Stimulated activated CD8-positive, alpha-beta memory T cell treated with anti-CD3 and anti-CD28 coated beads, Interleukin-4, amount 100 ng/mL, for 48 hours (primary cell): ENCODE measurements at regions not wholly inside any gene's neighbourhood (a gene's known extent, or its start where the extent isn't known, plus 50 kb on each side); places are given as distances from the start of the nearest gene placed in this dataset.
"Not testable (repeated sequence)": the region's sequence is repeated elsewhere in the genome, so short reads cannot be mapped to it uniquely, and the experiment has no call there.

Source experiments
- DNase-seq: peaks from one replicate; pipeline ENCODE4 v3.0.0-alpha.2; 2020

DNA sequence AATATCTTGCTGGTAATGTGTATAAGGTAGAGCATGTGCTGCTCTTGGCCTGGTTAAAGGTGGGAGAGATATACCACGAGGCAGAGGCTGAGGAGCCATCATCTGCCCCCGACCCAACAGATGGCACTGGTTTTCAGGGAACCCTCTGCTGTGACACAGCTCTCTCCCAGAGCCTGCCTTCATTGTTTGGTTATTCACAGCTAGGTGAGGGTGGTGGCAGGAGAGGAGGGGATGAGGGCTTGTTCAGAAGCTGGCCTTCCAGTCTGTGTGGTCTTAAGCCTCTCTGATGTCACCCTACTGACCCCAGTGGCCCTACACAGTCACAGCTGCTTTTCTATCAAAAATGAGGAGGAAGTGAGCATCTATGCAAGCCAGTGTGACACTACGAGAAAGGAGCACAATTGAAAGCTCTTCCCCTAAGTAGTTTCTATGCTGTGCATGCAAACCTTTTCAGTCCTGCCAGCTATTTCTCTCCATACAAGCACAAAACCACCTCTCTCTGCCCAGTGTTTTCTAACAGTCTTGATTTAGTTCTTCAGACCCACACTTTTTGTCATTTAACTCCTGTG is 258.4 kb upstream of the AGTR1 start:
- DNase-seq, result no peak

DNA sequence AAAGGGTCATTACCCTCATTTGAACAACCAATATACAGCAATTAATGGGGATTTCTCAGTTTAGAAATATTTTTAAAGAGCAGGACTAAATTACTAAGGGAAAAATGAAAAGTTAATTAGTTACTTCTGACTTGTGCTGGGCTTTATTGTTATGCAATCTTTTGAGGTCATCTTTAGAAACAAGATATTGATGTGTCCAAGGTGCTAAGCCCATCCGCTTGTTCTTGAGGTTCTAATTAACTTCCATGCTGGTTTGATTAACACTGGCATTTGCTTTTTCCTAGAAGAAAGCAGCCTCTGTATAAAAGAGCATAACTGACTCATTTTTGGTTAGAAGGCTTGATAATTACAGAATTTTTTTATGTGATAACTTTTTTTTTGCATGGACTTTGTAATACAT is 256.5 kb upstream of the AGTR1 start:
- no peak for DNase-seq

DNA sequence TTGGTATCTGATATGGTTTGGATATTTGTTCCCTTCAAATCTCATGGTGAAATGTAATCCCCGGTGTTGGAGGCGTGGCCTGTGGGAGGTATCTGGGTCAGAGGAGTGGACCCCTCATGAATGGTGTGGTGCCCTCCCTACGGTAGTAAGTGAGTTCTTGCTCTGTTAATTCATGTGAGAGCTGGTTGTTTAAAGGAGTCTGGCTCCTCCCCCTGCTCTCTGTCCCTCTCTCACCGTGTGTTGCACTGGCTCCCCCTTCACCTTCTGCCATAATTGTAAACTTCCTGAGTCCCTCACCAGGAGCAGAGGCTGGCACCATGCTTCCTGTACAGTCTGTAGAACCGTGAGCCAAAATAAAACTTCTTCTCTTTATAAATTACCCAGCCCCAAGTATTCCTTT is 246.9 kb upstream of the AGTR1 start:
- no peak for DNase-seq

DNA sequence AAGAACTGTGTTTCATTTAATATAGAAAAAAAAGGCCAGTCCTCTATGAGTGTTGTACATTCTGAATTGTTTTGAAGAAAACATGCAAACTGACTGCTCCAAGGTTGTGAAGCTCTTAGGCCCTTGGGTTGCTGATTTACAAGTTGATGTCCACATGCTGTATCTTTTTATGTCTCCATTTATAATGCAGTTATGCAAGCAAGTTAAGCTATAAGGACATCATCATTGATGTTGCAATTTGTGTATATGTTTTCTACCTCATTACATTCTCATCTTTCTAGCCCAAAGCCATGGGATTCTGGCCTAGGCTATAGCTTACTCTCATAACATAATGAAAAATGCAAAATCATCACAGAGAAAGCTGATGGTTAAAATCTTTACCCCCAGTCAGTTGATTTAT is 245.7 kb upstream of the AGTR1 start:
- DNase-seq, result no peak

DNA sequence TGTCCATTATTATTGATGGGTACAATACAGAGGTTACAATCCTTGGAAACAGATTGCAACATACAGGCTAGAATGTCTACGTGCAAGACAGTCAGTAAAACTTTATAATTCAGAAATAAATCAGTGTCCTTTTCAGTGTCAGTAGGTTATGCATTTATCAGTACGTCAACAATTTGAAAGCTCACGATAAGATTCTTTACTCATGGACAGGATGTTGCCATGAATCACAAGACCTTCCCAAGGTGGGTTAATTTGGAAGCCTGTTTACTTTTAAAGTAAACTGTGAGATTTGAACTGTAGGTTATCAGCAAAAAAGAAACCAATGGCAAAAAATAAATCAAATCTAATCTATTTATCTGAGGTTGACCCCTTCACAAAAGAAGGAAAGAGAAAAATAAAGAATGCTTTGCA is 243.9 kb upstream of the AGTR1 start:
- no peak for DNase-seq

DNA sequence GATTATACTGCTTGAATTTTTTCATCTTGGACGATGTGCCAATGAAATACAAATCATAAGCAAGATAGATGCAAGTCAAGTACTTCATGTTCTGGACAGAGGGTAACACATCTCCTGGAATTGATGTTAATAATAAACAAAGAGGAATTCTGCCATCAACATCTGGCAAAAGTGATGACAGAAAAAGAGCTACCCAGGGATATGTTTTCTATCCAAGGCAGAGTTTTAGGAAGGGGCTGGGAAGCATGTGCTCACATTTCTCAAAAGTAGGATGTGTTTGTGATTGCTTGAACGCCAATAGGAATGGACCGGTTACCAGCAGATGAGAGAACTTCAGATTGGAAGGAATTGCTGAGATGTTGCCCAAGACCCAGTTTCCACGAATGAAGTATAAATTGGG is 242.6 kb upstream of the AGTR1 start:
- no peak for DNase-seq

DNA sequence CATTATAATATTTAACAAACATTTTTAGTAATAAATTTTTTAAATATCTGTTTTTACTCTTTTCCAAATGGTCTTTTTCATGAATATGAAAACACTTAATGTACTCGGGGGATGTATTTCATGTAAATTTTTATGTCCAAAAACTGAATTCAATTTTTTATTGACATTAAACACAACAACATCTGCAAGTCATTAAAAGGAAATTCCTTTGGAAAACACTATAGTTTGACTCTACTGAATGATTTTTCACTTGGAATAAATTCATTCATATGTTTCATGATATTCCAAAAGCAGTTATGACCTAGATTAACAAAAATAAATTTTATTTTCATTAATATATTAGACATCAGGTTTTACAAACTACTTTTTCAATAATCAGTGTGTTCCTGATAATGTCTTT is 239.8 kb upstream of the AGTR1 start:
- DNase-seq, result no peak

DNA sequence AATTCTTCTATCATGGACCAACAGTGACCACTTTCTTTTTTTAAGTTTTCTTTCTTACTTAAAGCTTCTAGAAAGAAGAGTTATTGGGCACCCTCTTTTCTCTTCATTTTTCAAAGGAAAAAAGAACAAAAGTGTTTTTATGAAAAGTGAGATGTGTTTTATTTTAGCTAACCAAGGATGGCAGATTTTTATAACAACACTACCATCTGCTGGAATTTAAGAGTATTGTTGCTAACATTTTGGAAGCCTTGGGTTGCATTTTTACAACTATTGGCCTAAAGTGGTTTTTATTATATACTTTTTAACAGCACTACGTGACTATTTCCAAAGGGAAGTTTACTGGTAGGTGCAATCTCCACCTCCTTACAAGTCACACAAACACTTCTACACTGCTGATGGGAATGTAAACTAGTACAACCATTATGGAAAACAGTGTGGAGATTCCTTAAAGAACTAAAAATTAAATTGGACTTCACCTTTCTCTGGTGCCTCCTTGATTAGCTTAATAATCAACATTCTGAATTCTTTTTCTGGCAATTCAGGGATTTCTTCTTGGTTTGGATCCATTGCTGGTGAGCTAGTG is 237.7 kb upstream of the AGTR1 start:
- DNase-seq, result no peak

DNA sequence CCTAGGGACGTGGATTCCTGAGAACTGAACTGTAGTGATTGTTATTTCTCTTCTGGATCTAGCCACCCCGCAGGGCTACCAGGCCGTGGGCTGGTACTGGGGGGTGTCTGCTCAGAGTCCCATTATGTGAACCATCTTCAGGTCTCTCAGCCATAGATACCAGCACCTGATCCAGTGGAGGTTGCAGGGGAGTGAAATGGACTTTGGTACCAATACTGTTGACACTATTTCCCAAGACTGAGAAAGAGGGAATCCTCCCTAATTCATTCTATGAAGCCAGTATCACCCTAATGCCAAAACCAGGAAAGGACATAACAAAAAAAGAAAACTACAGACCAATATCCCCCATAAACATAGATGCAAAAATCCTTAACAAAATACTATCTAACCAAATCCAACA is 237.0 kb upstream of the AGTR1 start:
- no peak for DNase-seq

DNA sequence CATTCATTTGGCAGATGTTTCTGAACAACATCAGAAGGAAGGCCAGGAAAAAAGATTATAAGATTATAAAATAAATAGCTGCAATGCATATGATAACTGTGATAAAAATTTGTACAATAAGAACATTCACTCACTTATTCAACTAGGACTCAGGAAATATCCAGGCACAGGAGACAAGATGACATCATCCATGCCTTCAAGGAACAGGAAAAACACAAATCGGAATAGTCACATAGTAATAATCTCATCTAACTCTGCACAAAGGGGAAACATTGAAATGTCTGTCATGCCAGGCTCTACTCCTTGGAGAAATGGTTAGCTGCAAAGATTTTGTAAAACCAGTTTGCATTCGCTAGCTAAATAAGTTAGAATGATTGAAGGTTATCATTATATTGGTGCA is 233.5 kb upstream of the AGTR1 start:
- DNase-seq, result no peak

DNA sequence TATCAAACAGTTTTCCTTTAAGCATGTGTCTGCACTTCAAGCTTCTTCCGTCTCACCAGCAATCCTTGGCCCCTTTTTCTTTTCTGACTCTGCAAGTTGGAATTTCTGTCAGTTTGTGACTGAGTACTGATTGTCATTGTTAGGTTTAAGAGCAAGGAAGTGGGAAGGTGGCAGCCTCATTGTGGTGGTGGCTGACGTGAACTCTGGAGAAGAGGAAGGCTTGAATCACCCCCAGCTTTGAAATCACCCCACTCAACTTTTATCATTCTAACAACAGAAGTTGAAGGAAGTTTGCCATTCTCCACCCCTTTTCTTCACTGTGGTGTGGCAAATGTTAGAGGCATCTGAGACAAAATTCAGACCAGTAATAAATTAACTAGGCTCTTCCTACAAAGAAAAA is 231.6 kb upstream of the AGTR1 start:
- no peak for DNase-seq

DNA sequence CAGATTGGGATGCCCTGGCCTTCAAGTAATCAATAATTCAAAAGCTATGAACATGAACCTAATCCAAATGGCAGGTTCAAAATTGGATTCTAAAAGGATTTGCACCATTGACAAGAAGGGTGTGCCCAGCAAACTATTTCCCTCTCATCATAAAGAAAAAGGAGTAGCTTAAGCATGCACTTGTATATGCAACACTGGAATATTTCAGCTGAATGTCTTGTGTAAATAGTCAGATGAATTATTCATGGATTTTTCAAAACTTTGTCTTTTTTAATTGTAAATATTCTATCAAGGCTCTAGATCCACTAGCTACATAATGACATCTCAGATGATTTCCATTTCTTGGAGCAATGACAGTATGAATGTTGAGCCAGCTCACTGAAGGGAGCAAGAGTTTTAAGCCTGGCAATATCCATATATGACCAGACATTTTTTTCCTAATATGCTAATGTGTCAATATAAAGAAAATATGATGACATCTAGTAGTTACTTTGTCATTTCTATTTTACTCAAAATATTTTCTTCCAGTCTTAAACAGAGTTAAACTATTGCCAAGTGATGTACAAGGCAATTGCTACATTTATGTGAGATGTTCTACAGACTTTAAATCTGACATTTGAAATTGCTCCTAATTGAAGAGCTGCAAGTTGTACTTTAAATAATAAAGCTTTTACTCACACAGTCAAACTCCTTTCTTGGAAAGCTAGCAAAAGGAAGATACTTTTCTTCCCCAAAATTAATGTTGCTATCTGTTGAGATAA is 230.5 kb upstream of the AGTR1 start:
- DNase-seq, result no peak

DNA sequence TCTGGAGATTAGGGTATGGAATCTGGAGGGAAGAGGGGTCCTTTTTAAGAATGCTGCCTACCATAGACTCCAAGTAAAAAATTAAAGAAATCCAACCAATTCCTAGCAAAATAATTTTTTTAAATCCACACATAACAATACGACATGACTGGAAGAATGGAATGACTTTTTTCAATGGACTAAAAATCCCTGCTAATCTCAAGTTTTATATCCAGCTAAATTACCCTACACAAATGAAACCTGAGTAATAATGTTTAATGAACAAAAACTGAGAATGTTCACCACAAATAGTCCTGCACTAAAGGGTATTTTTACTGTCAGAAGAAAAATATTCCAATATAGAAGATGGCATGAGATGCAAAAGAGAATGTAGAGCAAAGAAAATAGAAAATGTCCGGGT is 220.3 kb upstream of the AGTR1 start:
- no peak for DNase-seq

DNA sequence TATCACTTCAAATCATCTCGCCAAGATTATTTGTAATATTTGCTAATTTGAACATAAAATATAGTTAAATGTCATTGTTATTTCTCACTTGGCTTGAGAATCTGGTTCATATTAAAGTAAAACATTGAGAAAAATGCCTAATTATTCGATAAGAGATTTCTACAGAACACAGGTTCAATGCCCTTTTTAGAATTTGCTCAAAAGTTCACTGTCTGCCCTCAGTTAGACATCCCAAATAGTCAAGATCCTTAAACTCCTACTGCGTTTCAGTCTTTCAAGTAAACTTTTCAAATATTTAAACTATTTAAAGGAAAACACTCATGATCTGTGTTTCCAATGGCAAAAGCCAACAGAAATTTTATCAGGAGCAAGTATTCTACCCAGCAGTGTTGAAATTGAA is 204.1 kb upstream of the AGTR1 start:
- DNase-seq, result no peak

DNA sequence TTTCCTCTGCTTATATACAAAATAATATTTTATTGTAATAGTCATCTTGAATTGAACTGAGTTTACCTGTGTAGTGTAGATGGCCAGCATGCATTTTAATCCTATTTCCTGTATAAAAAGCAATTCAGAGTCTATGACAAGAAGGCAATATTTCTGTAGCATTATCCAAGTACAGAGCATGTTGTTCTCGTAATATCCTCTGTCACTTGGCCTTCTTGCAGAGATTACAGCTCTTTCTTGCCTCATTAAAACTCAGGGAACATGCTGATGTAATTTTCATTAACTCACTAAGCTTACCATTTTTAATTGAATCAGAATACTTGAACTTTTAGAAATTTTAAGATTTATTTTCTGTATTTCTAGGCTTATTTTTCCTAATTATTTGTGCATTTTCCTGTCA is 203.3 kb upstream of the AGTR1 start:
- no peak for DNase-seq

DNA sequence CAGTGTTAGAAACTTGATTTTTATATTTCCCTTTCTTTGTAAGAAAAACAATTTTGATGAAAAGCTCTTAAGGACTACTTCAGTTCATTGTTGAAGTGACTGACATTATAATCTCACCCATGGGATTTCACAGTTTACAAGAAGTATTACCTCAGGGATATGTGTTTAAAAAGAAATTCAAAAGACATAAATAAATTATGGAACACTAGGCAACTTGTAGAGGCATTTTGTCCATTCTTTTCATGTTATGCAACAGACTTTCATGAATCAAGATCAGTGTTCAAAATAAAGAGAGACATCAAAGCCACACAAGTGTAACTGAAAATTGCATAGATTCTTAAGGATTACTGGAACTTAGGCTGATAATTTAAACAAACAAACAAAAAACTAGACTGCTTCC is 196.8 kb upstream of the AGTR1 start:
- no peak for DNase-seq

DNA sequence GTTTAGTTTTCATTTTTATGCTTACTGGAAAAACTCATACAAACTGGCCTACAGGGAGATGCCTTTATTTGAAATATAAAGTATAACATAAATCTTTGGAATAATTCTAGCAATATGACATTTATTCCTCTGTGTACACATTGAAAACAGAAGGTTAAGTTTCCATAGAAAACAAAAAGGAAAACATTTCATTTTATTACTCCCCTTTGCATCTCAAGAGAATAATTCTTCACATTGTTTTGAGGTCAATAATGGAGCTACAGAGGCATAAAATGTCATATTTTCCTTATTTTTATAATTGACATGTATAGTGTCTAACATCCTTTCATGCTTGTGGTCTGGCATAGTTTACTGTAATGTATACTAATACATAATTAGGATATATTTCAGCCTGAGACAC is 187.6 kb upstream of the AGTR1 start:
- no peak for DNase-seq

DNA sequence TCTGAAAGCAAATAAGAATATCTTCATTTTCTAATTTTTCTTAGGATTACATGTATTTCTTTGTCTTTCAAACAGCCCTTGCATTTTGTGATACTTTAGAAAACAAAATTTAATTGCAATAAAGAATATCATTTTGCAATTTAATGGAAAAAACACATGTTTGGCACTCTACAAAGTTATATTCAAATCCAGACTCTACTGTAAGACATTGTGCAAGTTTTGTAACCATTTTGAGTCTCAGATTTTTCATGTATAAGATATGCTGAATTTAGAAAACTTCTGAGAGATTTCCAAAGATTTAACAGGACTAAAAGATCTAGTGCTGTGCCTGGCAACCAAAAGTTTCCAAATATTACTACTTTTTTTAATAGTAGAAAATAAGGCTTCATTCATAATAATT is 187.1 kb upstream of the AGTR1 start:
- no peak for DNase-seq

DNA sequence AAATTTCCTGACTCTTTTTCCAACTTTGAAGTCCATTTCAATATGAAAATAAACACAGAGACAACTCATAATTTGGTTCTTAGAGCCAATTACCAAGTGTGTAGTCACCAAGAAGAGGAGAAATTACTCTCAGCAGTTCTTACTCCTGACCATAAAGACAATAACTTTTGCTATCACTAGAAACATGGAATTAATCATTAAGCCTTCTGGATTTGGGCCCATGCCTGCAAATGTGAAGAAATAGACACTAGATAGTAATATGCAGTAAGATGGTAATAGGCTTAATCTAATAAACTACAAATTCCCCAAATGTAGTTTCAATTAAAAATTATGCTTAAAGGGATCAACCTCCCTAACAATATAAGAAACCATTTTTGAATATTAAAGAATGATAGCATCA is 185.1 kb upstream of the AGTR1 start:
- DNase-seq, result no peak

DNA sequence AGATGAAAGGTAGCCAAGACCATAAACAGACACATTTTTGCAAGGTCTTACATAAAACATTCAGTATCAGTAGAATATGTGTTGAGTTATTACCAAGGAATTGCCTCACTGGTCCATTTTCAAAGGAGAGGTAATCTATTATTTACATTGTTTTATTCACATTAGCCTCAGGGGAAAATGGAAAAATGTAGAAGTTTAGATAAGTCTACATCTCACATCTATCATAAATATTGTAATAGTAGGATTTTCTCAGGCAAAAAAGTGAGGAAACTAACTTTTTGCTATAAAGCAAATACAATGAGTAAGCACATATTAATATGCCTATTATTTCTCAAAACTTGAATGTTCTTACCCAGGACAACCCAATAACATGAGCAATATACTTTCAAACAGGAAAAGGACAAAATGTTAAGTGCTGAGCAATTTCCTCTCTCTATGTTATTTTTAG is 184.6 kb upstream of the AGTR1 start:
- no peak for DNase-seq

DNA sequence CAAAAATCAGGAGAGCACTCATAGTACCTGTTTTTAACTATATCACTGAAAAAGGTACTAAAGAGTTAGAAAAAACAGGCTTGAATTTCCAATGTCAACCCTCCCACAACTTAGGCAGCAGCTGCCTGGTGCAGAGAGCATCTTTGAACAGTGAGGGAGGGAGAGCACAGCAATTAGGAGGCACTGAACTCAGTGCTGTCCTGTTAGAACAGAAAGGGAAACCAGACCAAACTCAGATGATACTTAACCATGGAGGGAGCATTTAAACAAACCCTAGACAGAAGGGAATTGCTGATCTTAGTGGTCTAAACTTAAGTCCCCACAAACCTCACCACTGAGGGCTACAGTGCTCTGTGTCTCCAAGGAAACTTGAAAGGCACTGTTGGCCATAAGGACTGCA is 179.2 kb upstream of the AGTR1 start:
- no peak for DNase-seq

DNA sequence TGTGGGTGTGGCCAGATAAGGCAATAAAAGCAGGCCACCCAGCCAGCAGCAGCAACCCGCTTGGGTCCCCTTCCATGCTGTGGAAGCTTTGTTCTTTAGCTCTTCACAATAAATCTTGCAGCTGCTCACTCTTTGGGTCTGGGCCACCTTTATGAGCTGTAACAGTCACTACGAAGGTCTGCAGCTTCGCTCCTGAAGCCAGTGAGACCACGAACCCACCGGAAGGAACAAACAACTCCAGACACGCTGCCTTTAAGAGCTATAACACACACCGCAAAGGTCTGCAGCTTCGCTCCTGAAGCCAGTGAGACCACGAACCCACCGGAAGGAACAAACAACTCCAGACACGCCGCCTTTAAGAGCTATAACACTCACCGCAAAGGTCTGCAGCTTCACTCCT is 172.1 kb upstream of the AGTR1 start:
- DNase-seq, result not testable (repeated sequence)

DNA sequence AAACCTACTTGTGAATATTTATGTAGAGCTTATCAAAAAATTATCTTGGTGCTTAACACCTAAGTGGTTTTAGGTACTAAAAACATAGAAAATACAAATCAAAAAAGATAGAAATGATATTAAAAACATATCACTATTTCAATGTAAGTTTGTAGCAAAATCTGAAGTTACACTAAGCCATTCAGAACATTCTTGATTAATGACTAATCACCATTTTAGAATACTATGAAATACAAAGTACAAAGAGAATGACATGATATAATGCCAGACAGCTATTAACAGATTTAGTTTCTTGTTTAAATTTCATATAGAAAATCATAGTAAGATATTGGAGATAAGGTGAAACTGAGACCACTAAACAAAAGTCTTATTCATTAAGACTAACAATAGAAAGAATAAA is 169.7 kb upstream of the AGTR1 start:
- DNase-seq, result no peak

DNA sequence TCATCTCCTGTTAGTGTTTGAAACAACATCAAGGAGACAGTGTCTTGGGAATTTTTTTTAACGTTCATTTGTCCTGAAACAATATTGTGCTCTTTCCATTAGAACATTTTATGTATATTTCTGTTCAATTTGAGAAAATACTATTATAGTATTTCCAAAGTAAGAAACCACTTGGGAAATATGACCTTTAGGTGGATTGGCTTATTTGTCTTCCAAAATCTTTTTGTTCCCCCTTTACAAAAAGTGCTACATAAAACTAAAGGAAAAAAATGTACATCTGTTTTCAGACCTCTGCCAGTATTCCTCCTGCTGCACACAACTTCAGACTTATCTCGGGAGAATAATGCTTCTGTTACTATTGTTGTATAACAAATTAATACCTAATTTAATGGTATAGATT is 165.9 kb upstream of the AGTR1 start:
- DNase-seq, result no peak

DNA sequence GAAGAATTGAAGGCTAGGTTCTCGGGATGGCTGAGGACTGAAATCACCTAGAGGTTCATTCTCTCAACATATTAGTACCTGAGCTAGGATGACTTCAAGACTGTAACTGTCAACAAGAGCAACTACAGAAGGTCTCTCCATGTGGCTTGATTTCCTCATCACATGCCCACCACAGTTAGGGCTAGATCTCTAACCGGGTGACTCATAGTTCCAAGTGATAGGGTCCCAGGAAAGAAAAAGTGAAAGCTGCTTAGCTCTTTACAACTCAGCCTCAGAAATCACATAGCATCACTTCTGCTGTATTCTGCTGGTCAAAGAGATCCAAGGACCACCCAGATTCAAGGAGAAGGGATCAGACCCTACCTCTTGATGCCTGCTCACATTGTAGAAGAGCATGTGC is 165.4 kb upstream of the AGTR1 start:
- no peak for DNase-seq
